ENCODE measurements at regions not wholly inside any gene's neighbourhood (a gene's known extent, or its start where the extent isn't known, plus 50 kb on each side); places are given as distances from the start of the nearest gene placed in this dataset.

GRCh38 chrX:924017-924416 is 288.4 kb downstream of the CRLF2 start:
- TF ChIP-seq CTCF (IDR thresholded peaks at IDR 0.05) (no peak), EZH2 (IDR thresholded peaks at IDR 0.05; ENCODE audit: borderline replicate concordance, insufficient read depth, low read depth, low read length, poor library complexity, severe bottlenecking) (no peak)
